ENCODE measurements at regions not wholly inside any gene's neighbourhood (a gene's known extent, or its start where the extent isn't known, plus 50 kb on each side); places are given as distances from the start of the nearest gene placed in this dataset.

GRCh38 chr4:77327151-77327550 is 170.1 kb downstream of the CCNG2 start:
- Histone ChIP-seq H3K27ac (no peak overlapping the region), H3K27me3 (no peaks in the 10 kb centered on the region), H3K4me1 (no peaks in the 10 kb centered on the region), H3K9me3 (peaks cover 0 to 8% (median 0%) of the 10 kb centered on the region in 4 donors), H3K36me3 (no peaks in the 10 kb centered on the region), H3K4me3 (no peak overlapping the region)
- no peak for TF ChIP-seq CTCF (IDR thresholded peaks at IDR 0.05)
- TF ChIP-seq POLR2A (IDR thresholded peaks at IDR 0.05), result no peak
- TF ChIP-seq EP300 (IDR thresholded peaks at IDR 0.05), result no peak
- DNase-seq (ENCODE audit: low spot score in 2 of 2), result no peak
- 76 to 88% methylated on average over 6 of the region's 6 CpGs for WGBS, 2 donors

GRCh38 chr4:77332696-77333270 is 175.8 kb downstream of the CCNG2 start:
- 57 to 65% methylated on average over 2 of the region's 2 CpGs for whole genome bisulfite sequencing, 2 donors
- no peak overlapping the region for H3K27ac ChIP-seq
- TF ChIP-seq CTCF (IDR thresholded peaks at IDR 0.05) (no peak), POLR2A (IDR thresholded peaks at IDR 0.05) (no peak), EP300 (IDR thresholded peaks at IDR 0.05) (no peak)

GRCh38 chr4:77336411-77337142 is 179.6 kb downstream of the CCNG2 start:
- Histone ChIP-seq H3K9me3 (peaks cover 0 to 34% (median 2%) of the 10 kb centered on the region in 4 donors), H3K4me3 (no peak overlapping the region), H3K4me1 (no peaks in the 10 kb centered on the region), H3K36me3 (no peaks in the 10 kb centered on the region), H3K27me3 (no peaks in the 10 kb centered on the region), H3K27ac (no peak overlapping the region)
- DNase-seq (ENCODE audit: low spot score in 2 of 2), result no peak
- WGBS, 2 donors, result 84 to 88% methylated on average over 3 of the region's 3 CpGs
- TF ChIP-seq EP300 (IDR thresholded peaks at IDR 0.05), result no peak
- no peak for TF ChIP-seq CTCF (IDR thresholded peaks at IDR 0.05)

More at GRCh38 chr4:77332696-77333270, 175.8 kb downstream of the CCNG2 start:
- no peak overlapping the region for H3K4me3 ChIP-seq
- peaks cover 0 to 28% (median 2%) of the 10 kb centered on the region in 4 donors for H3K9me3 ChIP-seq
- DNase-seq (ENCODE audit: low spot score in 2 of 2), result no peak
- H3K4me1 ChIP-seq, result no peaks in the 10 kb centered on the region
- no peaks in the 10 kb centered on the region for H3K36me3 ChIP-seq
- no peaks in the 10 kb centered on the region for H3K27me3 ChIP-seq

- no peaks in the 10 kb centered on the region for H3K4me1 ChIP-seq
- peaks cover 0 to 22% (median 3%) of the 10 kb centered on the region in 4 donors for H3K9me3 ChIP-seq
- no peaks in the 10 kb centered on the region for H3K27me3 ChIP-seq
- no peak for TF ChIP-seq EP300 (IDR thresholded peaks at IDR 0.05)
- TF ChIP-seq CTCF (IDR thresholded peaks at IDR 0.05), result no peak
- no peak for TF ChIP-seq POLR2A (IDR thresholded peaks at IDR 0.05)
- DNase-seq (ENCODE audit: low spot score in 2 of 2), result no peak
- no peak overlapping the region for H3K27ac ChIP-seq
- no peaks in the 10 kb centered on the region for H3K36me3 ChIP-seq
- WGBS, 2 donors, result 95 to 98% methylated on average over 2 of the region's 2 CpGs
- H3K4me3 ChIP-seq, result no peak overlapping the region
Measured at GRCh38 chr4:77342170-77342810, 185.3 kb downstream of the CCNG2 start.

- Histone ChIP-seq H3K36me3 (no peaks in the 10 kb centered on the region), H3K4me3 (no peak overlapping the region), H3K9me3 (peaks cover 0 to 18% (median 3%) of the 10 kb centered on the region in 4 donors), H3K27ac (no peak overlapping the region), H3K4me1 (no peaks in the 10 kb centered on the region), H3K27me3 (no peaks in the 10 kb centered on the region)
- no peak for DNase-seq (ENCODE audit: low spot score in 2 of 2)
- TF ChIP-seq POLR2A (IDR thresholded peaks at IDR 0.05) (no peak), CTCF (IDR thresholded peaks at IDR 0.05) (no peak), EP300 (IDR thresholded peaks at IDR 0.05) (no peak)
- WGBS, 2 donors, result 85 to 91% methylated on average over 1 of the region's 1 CpG
Measured at GRCh38 chr4:77344001-77344400, 187.0 kb downstream of the CCNG2 start.
